NT2/D1 (cell line): ENCODE measurements at regions not wholly inside any gene's neighbourhood (a gene's known extent, or its start where the extent isn't known, plus 50 kb on each side); places are given as distances from the start of the nearest gene placed in this dataset.

Experiments
- YY1 ChIP-seq: IDR thresholded peaks from 2 replicates; pipeline ENCODE4 v1.6.1; 2011; ENCODE audit not compliant: insufficient read length, insufficient read depth
- ZNF274 ChIP-seq: IDR thresholded peaks from 2 replicates; pipeline ENCODE4 v1.6.1; 2011; ENCODE audit warnings: mild to moderate bottlenecking, low read depth, low read length

- TF ChIP-seq ZNF274 (no peak), YY1 (no peak)
These were observed 108.6 kb upstream of the FLRT2 start for GRCh38 chr14:85421186-85421877.
